Osteocyte (in vitro differentiated cells): ENCODE measurements at regions not wholly inside any gene's neighbourhood (a gene's known extent, or its start where the extent isn't known, plus 50 kb on each side); places are given as distances from the start of the nearest gene placed in this dataset.

Experiments
- DNase-seq: peaks from one replicate; pipeline ENCODE4 v3.0.0; 2021; ENCODE audit warnings: mixed read lengths; ENCODE audit not compliant: unreplicated experiment; ENCODE audit errors: extremely low spot score
- H3K27ac Mint-ChIP-seq: one replicate; pipeline ENCODE4 v1.8.0; 2021; ENCODE audit warnings: mild to moderate bottlenecking, mixed read lengths; ENCODE audit not compliant: unreplicated experiment
- H3K27me3 Mint-ChIP-seq: one replicate; pipeline ENCODE4 v1.8.0; 2021; ENCODE audit warnings: mixed read lengths; ENCODE audit not compliant: unreplicated experiment
- H3K36me3 Mint-ChIP-seq: one replicate; pipeline ENCODE4 v1.8.0; 2021; ENCODE audit warnings: mixed read lengths; ENCODE audit not compliant: unreplicated experiment
- H3K4me1 Mint-ChIP-seq: one replicate; pipeline ENCODE4 v1.8.0; 2021; ENCODE audit warnings: mixed read lengths; ENCODE audit not compliant: unreplicated experiment
- H3K4me3 Mint-ChIP-seq: one replicate; pipeline ENCODE4 v1.8.0; 2021; ENCODE audit warnings: mild to moderate bottlenecking, moderate library complexity, mixed read lengths; ENCODE audit not compliant: unreplicated experiment
- H3K9me3 Mint-ChIP-seq: one replicate; pipeline ENCODE4 v1.8.0; 2021; ENCODE audit warnings: mixed read lengths; ENCODE audit not compliant: unreplicated experiment
- CTCF ChIP-seq: fragments of 200-600 bp; sonication (generic); IDR thresholded peaks from 2 replicates; pipeline ENCODE4 v1.5.0; 2021; ENCODE audit warnings: antibody characterized with exemption, mild to moderate bottlenecking, moderate library complexity

GRCh38 chr16:54544553-54545180 lies 258.1 kb upstream of the IRX3 start:
- Mint-ChIP-seq H3K36me3 (no peaks in the 10 kb centered on the region), H3K27ac (no peak overlapping the region), H3K4me1 (no peaks in the 10 kb centered on the region), H3K9me3 (no peaks in the 10 kb centered on the region), H3K4me3 (no peak overlapping the region), H3K27me3 (peaks cover 41% of the 10 kb centered on the region)
- no peak for TF ChIP-seq CTCF
- no peak for DNase-seq

GRCh38 chr16:54542805-54543505 lies 256.4 kb upstream of the IRX3 start:
- no peak for TF ChIP-seq CTCF
- H3K27me3 Mint-ChIP-seq, result peaks cover 38% of the 10 kb centered on the region
- DNase-seq, result no peak
- H3K9me3 Mint-ChIP-seq, result no peaks in the 10 kb centered on the region
- H3K4me1 Mint-ChIP-seq, result no peaks in the 10 kb centered on the region
- no peaks in the 10 kb centered on the region for H3K36me3 Mint-ChIP-seq
- H3K27ac Mint-ChIP-seq, result no peak overlapping the region
- no peak overlapping the region for H3K4me3 Mint-ChIP-seq

- H3K9me3 Mint-ChIP-seq, result no peaks in the 10 kb centered on the region
- H3K36me3 Mint-ChIP-seq, result no peaks in the 10 kb centered on the region
- H3K4me1 Mint-ChIP-seq, result no peaks in the 10 kb centered on the region
- no peak overlapping the region for H3K4me3 Mint-ChIP-seq
- H3K27ac Mint-ChIP-seq, result no peak overlapping the region
- DNase-seq, result no peak
- peaks cover 31% of the 10 kb centered on the region for H3K27me3 Mint-ChIP-seq
- no peak for TF ChIP-seq CTCF
These were observed 254.1 kb upstream of the IRX3 start for GRCh38 chr16:54540525-54541180.

- no peak for TF ChIP-seq CTCF
- Mint-ChIP-seq H3K9me3 (no peaks in the 10 kb centered on the region), H3K27me3 (peaks cover 23% of the 10 kb centered on the region), H3K27ac (no peak overlapping the region), H3K4me3 (no peak overlapping the region), H3K4me1 (no peaks in the 10 kb centered on the region), H3K36me3 (no peaks in the 10 kb centered on the region)
- DNase-seq, result no peak
These were observed 251.7 kb upstream of the IRX3 start for GRCh38 chr16:54538276-54538675.

GRCh38 chr16:54533856-54534490 lies 247.4 kb upstream of the IRX3 start:
- no peak for DNase-seq
- Mint-ChIP-seq H3K4me3 (no peak overlapping the region), H3K9me3 (peaks cover 17% of the 10 kb centered on the region), H3K27me3 (peaks cover 5% of the 10 kb centered on the region), H3K36me3 (no peaks in the 10 kb centered on the region), H3K27ac (no peak overlapping the region), H3K4me1 (no peaks in the 10 kb centered on the region)
- no peak for TF ChIP-seq CTCF
